D721Med (cell line): ENCODE measurements at regions not wholly inside any gene's neighbourhood (a gene's known extent, or its start where the extent isn't known, plus 50 kb on each side); places are given as distances from the start of the nearest gene placed in this dataset.

Source experiments
- DNase-seq: peaks from one replicate; pipeline ENCODE4 v3.0.0; 2011; ENCODE audit warnings: low spot score; ENCODE audit not compliant: insufficient read length
- FAIRE-seq: peaks from 2 replicates; lab custom pipeline; 2011; peaks lifted over from hg19 to GRCh38; lab: Jason Lieb, UNC
- TF ChIP-seq, protein P1 (sequence below): IDR thresholded peaks from 2 replicates; pipeline ENCODE4 v1.5.1; 2012; ENCODE audit warnings: mild to moderate bottlenecking, control low read depth; ENCODE audit not compliant: insufficient read depth; ENCODE audit errors: missing control alignments

DNA sequence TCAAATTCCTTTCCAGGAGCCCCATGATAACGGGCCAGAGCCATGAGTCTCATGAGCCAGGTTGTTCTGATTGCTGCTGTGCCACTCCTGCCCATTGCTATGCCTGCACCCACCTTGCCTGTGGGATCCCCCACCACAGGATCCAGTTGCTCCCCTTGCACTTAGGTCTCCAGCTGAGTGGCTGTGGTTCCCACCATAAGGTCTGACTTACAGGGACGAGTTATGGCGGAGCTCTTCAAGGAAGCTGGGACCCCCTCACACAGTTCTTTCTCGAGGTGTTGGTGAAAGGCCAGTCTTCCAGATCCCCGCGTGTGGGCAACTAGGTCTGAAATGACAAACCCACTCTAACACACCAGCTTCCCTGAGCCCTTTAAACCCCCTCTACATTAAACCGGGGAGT is 111.9 kb upstream of the C14orf180 start:
- DNase-seq (no peak), FAIRE-seq (no peak)
- TF ChIP-seq, protein P1, sequence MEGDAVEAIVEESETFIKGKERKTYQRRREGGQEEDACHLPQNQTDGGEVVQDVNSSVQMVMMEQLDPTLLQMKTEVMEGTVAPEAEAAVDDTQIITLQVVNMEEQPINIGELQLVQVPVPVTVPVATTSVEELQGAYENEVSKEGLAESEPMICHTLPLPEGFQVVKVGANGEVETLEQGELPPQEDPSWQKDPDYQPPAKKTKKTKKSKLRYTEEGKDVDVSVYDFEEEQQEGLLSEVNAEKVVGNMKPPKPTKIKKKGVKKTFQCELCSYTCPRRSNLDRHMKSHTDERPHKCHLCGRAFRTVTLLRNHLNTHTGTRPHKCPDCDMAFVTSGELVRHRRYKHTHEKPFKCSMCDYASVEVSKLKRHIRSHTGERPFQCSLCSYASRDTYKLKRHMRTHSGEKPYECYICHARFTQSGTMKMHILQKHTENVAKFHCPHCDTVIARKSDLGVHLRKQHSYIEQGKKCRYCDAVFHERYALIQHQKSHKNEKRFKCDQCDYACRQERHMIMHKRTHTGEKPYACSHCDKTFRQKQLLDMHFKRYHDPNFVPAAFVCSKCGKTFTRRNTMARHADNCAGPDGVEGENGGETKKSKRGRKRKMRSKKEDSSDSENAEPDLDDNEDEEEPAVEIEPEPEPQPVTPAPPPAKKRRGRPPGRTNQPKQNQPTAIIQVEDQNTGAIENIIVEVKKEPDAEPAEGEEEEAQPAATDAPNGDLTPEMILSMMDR: no peak

DNA sequence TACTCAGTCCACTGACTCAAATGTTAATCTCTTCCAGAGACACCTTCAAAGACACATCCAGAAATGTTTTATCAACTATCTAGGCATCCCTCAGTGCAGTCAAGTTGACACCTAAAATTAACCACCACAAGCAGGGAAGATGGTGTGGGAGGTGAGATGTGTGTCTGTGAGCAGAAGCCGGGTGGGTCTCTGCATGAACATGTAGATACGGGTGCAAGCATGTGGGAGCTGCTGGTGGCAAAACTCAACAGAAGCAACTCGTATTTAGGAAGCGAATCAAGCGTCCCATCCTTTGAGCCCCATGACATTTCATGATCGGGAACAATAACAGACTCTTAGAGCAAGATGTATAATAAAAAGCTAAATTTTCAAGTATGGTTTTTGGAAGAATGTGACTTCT is 110.0 kb upstream of the C14orf180 start:
- DNase-seq (no peak), FAIRE-seq (no peak)
- TF ChIP-seq, protein P1: no peak

DNA sequence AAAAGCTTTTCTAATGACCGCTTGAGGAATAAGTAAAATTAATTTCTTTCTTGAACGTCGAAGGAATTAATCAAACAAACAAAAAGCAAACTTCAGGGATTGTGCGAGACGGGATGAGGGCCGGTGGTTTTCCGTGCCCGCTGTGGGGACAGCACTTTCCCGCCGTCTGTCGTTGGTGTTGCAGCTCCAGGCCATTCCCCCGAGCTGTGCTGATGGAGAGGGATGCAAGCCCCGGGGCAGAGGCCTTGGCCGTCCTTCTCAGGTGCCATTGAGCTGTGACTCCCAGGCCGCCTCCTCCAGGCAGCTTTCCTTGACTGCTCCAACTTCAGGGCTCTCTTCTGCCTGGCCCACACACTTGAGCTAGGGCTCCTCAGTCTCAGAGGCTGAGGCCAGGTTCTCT is 109.0 kb upstream of the C14orf180 start:
- DNase-seq (no peak), FAIRE-seq (no peak)
- TF ChIP-seq, protein P1: no peak

DNA sequence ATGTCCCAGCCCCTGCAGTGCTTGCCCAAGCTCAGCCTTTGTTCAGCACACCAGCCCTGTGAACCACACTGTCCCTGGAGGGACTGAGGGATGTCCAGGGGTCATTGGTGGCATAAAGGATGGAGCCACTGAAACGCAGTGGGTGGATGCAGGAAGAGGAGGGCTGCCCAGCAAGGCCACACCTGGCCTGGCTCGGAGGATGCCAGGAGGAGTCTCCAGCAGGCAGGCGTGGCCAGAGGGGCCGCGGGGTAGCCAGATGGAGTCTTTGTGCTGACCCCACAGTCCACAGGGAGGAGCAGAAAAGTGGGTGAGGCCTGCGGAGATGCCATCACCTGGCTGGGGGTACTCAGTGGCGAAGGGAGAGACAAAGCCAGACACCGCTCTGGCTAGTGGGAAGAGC is 108.5 kb upstream of the C14orf180 start:
- FAIRE-seq: no peak
- TF ChIP-seq, protein P1: no peak
- DNase-seq: no peak

DNA sequence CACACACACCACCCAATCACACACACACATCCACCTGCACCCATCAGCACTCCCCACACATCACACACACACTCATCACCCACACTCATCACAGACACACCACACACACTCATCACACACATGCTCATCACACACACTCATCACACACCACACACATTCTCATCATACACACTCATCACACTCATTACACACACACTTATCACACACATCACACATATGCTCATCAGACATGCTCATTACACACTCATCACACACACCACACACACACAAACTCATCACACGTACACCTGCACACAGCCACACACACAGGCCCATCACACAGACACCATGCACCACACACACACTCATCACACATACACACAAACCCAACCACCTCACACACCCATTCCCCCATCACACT is 107.5 kb upstream of the C14orf180 start:
- TF ChIP-seq, protein P1: no peak
- DNase-seq: no peak
- FAIRE-seq: no peak

GRCh38 chr14:104472536-104473243 is 106.9 kb upstream of the C14orf180 start:
- TF ChIP-seq, protein P1: no peak
- FAIRE-seq (no peak), DNase-seq (no peak)

DNA sequence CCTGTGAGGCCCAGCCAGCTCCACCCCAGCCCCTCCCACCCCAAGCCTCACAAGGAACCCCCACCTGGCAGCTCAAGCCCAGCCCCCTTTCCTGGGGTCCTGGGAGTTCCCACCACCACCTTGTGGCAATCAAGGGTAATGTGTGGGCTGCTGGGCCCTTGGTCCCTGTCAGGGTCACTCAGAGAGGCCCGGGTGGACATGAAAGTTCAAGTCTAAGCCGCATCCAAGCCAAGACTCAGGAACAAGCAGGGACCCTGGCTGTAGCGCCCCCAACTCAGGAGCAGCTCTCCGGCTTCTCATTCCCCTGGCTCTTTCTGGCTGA is 106.4 kb upstream of the C14orf180 start:
- no peak for DNase-seq
- FAIRE-seq: no peak
- TF ChIP-seq, protein P1: no peak
